IPS-15b (cell line): ENCODE measurements at regions not wholly inside any gene's neighbourhood (a gene's known extent, or its start where the extent isn't known, plus 50 kb on each side); places are given as distances from the start of the nearest gene placed in this dataset.
"Not testable (repeated sequence)": the region's sequence is repeated elsewhere in the genome, so short reads cannot be mapped to it uniquely, and the experiment has no call there.

Source experiments
- H3K27me3 ChIP-seq: one replicate; pipeline ENCODE4 v1.6.1; 2013; ENCODE audit warnings: low read length; ENCODE audit not compliant: control insufficient read depth, insufficient read depth
- H3K36me3 ChIP-seq: one replicate; pipeline ENCODE4 v1.6.1; 2013; ENCODE audit warnings: low read length; ENCODE audit not compliant: control insufficient read depth, insufficient read depth
- H3K4me1 ChIP-seq: one replicate; pipeline ENCODE4 v1.6.1; 2013; ENCODE audit warnings: mild to moderate bottlenecking, low read length; ENCODE audit not compliant: control insufficient read depth, insufficient read depth
- H3K4me3 ChIP-seq: one replicate; pipeline ENCODE4 v1.5.1; 2013; ENCODE audit warnings: low read depth, low read length
- H3K9ac ChIP-seq: one replicate; pipeline ENCODE4 v1.6.1; 2013; ENCODE audit warnings: low read depth, mild to moderate bottlenecking, low read length
- H3K9me3 ChIP-seq: one replicate; pipeline ENCODE4 v1.6.1; 2013; ENCODE audit warnings: mild to moderate bottlenecking, low read length; ENCODE audit not compliant: control insufficient read depth, insufficient read depth

DNA sequence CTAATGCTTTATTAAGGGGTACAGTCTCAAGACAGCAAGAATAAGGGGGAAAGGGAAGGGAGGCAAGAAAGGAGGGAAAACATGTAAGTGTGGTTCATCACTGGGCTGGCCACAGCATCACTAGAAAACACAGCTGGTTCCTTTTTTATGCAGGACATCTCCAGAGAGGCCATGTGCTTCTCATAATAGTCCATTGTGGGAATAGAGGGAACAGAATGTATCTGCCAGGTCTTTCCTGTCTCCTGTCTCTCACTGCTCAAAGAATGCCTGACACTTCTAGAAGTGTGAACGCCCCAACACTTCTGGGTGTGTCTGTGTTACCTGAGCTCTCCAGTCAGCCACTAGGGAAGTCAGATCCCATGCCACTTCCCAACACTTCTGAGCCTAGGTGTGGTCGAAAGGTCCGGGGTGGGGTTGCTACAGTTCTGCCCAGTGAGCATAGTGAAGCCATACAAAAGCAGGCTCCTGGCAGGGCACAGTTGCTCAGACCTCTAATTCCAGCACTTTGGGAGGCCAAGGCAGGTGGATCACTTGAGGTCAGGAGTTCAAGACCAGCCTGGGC is 255.6 kb upstream of the SLC30A5 start:
- Histone ChIP-seq H3K9ac (no peak overlapping the region), H3K4me1 (no peaks in the 10 kb centered on the region)

GRCh38 chr5:68839019-68839552 is 254.7 kb upstream of the SLC30A5 start:
- no peaks in the 10 kb centered on the region for H3K9me3 ChIP-seq
- H3K4me3 ChIP-seq: no peak overlapping the region
- H3K27me3 ChIP-seq: no peaks in the 10 kb centered on the region
- H3K4me1 ChIP-seq: no peaks in the 10 kb centered on the region
- no peak overlapping the region for H3K9ac ChIP-seq
- H3K36me3 ChIP-seq: no peaks in the 10 kb centered on the region

More for the DNA sequence above, 255.6 kb upstream of the SLC30A5 start:
- no peaks in the 10 kb centered on the region for H3K36me3 ChIP-seq
- no peaks in the 10 kb centered on the region for H3K9me3 ChIP-seq
- no peaks in the 10 kb centered on the region for H3K27me3 ChIP-seq
- H3K4me3 ChIP-seq: no peak overlapping the region

DNA sequence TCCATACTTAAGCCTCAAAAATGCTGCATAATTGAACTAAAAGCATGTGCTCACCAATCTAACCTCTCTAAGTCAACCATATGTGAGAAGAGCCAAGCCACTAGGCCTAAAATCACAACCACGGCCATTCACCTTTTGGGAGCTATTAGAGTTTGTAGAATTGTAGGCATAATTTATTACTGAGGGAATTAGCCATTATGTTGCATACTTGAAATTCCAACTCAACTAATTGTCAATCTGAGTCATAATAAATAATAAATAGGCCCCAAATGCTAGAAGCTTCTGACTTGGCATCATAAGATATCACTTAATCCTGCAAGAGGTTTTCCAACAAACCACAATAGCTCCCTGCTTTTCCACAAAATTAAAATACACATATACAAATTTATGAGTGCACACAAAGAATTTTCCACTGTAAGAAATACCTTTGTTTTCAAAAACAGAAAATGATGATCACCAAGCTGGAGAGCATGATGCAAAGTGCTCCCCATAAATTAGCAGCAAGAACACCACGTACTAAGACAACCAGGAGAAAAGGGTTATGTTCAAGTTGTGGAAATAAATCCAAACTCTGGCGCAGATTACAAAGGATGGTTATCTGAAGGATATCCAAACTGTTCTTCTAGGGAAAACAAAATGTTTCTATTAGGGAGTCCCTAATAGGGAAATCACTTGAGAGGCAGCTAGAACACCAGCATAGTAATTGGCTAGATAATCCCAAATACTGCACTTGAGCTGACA is 250.0 kb upstream of the SLC30A5 start:
- Histone ChIP-seq H3K36me3 (no peaks in the 10 kb centered on the region), H3K4me3 (no peak overlapping the region), H3K4me1 (peaks cover 3% of the 10 kb centered on the region), H3K9ac (no peak overlapping the region), H3K9me3 (no peaks in the 10 kb centered on the region), H3K27me3 (no peaks in the 10 kb centered on the region)

DNA sequence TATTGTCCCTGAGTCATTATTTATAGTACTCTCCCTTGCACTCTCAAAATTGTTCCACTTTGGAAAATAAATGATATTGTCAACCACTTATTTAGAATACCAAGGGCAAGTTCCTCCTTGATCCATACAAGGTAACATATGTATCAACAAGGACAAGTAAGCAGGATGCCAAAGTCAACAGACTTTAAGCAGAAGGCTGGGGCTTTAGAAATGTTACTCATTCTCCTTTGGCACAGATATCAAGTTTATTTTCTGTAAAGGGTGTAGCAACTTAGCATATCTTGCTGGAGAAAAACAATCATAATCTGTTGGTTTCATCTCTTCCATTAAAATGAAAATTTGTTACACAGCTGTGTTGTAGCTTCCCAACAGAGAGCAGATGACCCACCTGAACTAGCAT is 248.7 kb upstream of the SLC30A5 start:
- Histone ChIP-seq H3K36me3 (no peaks in the 10 kb centered on the region), H3K4me3 (no peak overlapping the region), H3K9ac (no peak overlapping the region), H3K9me3 (no peaks in the 10 kb centered on the region), H3K27me3 (no peaks in the 10 kb centered on the region), H3K4me1 (peaks cover 3% of the 10 kb centered on the region)

DNA sequence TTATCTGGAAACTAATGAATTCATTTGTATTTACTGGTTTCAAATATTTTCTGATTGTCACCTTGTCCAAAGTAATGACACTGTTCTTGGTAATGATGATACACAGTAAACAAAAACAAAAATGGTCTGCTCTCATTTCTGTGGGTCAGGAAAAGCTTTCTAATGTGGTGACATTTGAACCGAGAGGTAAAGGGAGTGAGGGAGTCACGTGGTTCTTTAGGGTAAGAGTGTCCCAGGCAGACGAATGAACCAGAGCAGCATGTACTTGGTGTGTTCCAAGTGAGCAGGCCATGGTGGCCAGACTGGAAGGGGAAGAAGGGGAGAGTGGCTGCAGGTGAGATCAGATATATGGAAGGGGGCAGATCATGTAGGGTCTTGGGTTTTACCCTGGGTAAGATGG is 247.0 kb upstream of the SLC30A5 start:
- Histone ChIP-seq H3K4me3 (no peak overlapping the region), H3K9me3 (no peaks in the 10 kb centered on the region)

DNA sequence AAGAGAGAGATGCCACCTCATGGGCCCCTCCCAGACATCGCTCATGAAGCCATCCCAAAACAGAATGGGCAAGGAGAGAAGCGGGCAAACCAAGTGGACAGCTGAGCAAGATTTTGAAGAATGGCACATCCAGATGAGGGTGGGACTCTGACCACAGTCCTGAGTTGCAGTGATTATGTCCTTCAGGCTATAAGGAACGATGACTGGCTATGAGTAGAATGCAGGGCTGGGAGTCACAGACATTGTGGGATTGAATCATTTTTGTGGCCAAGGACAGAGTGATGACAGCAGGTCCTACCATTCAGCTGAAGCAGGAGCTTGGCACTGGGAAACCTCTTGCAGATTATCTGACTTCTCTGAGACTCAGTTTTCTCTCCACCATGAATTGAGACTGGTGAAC is 245.7 kb upstream of the SLC30A5 start:
- Histone ChIP-seq H3K9me3 (no peaks in the 10 kb centered on the region), H3K9ac (no peak overlapping the region), H3K4me3 (no peak overlapping the region), H3K27me3 (no peaks in the 10 kb centered on the region), H3K4me1 (peaks cover 3% of the 10 kb centered on the region), H3K36me3 (no peaks in the 10 kb centered on the region)

More for the DNA sequence above, 247.0 kb upstream of the SLC30A5 start:
- H3K36me3 ChIP-seq: no peaks in the 10 kb centered on the region
- peaks cover 3% of the 10 kb centered on the region for H3K4me1 ChIP-seq
- H3K27me3 ChIP-seq: no peaks in the 10 kb centered on the region
- no peak overlapping the region for H3K9ac ChIP-seq

DNA sequence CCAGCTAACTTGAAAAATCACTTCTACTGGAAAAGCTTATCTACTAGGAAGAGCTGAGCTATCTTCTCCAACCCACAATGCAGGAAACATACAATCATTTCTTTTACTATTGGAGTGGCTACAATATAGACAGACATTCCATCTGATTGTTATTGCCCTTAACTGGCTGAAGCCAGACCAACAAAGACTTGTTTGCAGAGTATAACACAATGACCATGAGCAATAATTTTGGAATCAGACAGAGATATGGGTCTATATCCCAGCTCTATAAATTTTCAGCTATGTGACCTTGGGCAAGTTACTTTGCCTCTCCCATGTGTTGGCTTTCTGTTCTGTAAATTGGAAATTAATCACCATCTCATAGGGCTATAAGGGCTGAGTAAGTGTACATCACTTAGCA is 244.7 kb upstream of the SLC30A5 start:
- no peak overlapping the region for H3K9ac ChIP-seq
- H3K4me1 ChIP-seq: peaks cover 3% of the 10 kb centered on the region
- H3K27me3 ChIP-seq: no peaks in the 10 kb centered on the region
- H3K36me3 ChIP-seq: no peaks in the 10 kb centered on the region
- no peak overlapping the region for H3K4me3 ChIP-seq
- no peaks in the 10 kb centered on the region for H3K9me3 ChIP-seq

DNA sequence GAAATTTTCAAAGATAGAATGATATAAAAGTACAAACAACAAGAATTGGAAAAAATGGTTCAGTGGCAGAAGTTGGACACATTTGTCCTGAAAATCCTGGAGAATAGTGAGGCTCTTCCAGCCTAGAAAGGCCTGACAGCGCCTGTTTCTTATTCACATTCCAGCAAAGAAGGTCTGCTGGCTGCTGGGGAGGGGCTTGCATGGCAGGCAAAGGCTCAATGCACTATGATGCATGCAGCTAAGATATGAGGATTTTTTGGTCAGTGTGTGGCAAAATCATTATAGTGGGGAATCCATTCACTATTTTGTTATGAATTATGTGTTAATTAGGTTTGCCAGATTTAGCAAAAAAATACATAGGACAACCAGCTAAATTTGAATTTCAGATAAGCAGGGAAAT is 243.9 kb upstream of the SLC30A5 start:
- H3K9ac ChIP-seq: no peak overlapping the region
- no peaks in the 10 kb centered on the region for H3K4me1 ChIP-seq
- no peaks in the 10 kb centered on the region for H3K36me3 ChIP-seq
- H3K9me3 ChIP-seq: no peaks in the 10 kb centered on the region
- H3K4me3 ChIP-seq: no peak overlapping the region
- H3K27me3 ChIP-seq: no peaks in the 10 kb centered on the region

GRCh38 chr5:68861099-68861498 is 232.7 kb upstream of the SLC30A5 start:
- Histone ChIP-seq H3K27me3 (no peaks in the 10 kb centered on the region), H3K9me3 (no peaks in the 10 kb centered on the region)

GRCh38 chr5:68862560-68862959 is 231.3 kb upstream of the SLC30A5 start:
- Histone ChIP-seq H3K4me3 (no peak overlapping the region), H3K9ac (no peak overlapping the region), H3K9me3 (no peaks in the 10 kb centered on the region), H3K36me3 (no peaks in the 10 kb centered on the region), H3K27me3 (no peaks in the 10 kb centered on the region), H3K4me1 (no peaks in the 10 kb centered on the region)

More at GRCh38 chr5:68861099-68861498, 232.7 kb upstream of the SLC30A5 start:
- H3K36me3 ChIP-seq: no peaks in the 10 kb centered on the region
- no peak overlapping the region for H3K4me3 ChIP-seq
- H3K4me1 ChIP-seq: no peaks in the 10 kb centered on the region
- H3K9ac ChIP-seq: no peak overlapping the region

- not testable (repeated sequence) for H3K4me1 ChIP-seq, H3K9ac ChIP-seq, H3K4me3 ChIP-seq, H3K9me3 ChIP-seq, H3K27me3 ChIP-seq, H3K36me3 ChIP-seq
Observed at GRCh38 chr5:68865192-68865591, 228.6 kb upstream of the SLC30A5 start.
